Smooth muscle cell (in vitro differentiated cells): ENCODE measurements at regions not wholly inside any gene's neighbourhood (a gene's known extent, or its start where the extent isn't known, plus 50 kb on each side); places are given as distances from the start of the nearest gene placed in this dataset.

Source experiments
- DNase-seq: peaks from one replicate; lab custom pipeline; 2025; ENCODE audit not compliant: unreplicated experiment; lab: John Stamatoyannopoulos, UW
- H2AFZ ChIP-seq: fragments of 200-600 bp; sonication (generic); 2 replicates; pipeline ENCODE4 v1.6.0; 2016; ENCODE audit warnings: antibody characterized with exemption, low read depth, mild to moderate bottlenecking
- H3F3A ChIP-seq: fragments of 200-600 bp; sonication (generic); 2 replicates; pipeline ENCODE4 v1.6.0; 2017; ENCODE audit warnings: antibody characterized with exemption, low read depth
- H3K27ac ChIP-seq: fragments of 200-600 bp; sonication (generic); 2 replicates; pipeline ENCODE4 v1.5.1; 2016; ENCODE audit warnings: low read depth, mild to moderate bottlenecking
- H3K27me3 ChIP-seq: fragments of 200-600 bp; sonication (generic); 2 replicates; pipeline ENCODE4 v1.6.1; 2016; ENCODE audit warnings: low read depth, mild to moderate bottlenecking
- H3K36me3 ChIP-seq: fragments of 200-600 bp; sonication (generic); 2 replicates; pipeline ENCODE4 v1.5.1; 2016; ENCODE audit warnings: low read depth
- H3K4me1 ChIP-seq: fragments of 200-600 bp; sonication (generic); 2 replicates; pipeline ENCODE4 v1.5.1; 2016; ENCODE audit warnings: low read depth
- H3K4me2 ChIP-seq: fragments of 200-600 bp; sonication (generic); 2 replicates; pipeline ENCODE4 v1.6.0; 2016; ENCODE audit warnings: mild to moderate bottlenecking
- H3K4me3 ChIP-seq: fragments of 200-600 bp; sonication (generic); 2 replicates; pipeline ENCODE4 v1.5.1; 2016; ENCODE audit warnings: mild to moderate bottlenecking
- H3K79me2 ChIP-seq: fragments of 200-600 bp; sonication (generic); 2 replicates; pipeline ENCODE4 v1.6.0; 2016; ENCODE audit warnings: low read depth, mild to moderate bottlenecking
- H3K9ac ChIP-seq: fragments of 200-600 bp; sonication (generic); 2 replicates; pipeline ENCODE4 v1.6.0; 2016; ENCODE audit warnings: low read depth
- H3K9me3 ChIP-seq: fragments of 200-600 bp; sonication (generic); replicated peaks from 2 replicates; pipeline ENCODE4 v1.5.1; 2016; ENCODE audit warnings: low read depth
- H4K20me1 ChIP-seq: fragments of 200-600 bp; sonication (generic); 2 replicates; pipeline ENCODE4 v1.6.0; 2016; ENCODE audit warnings: low read depth
- WGBS: methylation state at CpG from one replicate; pipeline ENCODE4 v1.1.7; 2016; ENCODE audit warnings: low lambda C conversion rate; 5-methylcytosine and 5-hydroxymethylcytosine counted together
- TF ChIP-seq, protein P1 (sequence below): fragments of 200-600 bp; sonication (generic); IDR thresholded peaks from 2 replicates; pipeline ENCODE4 v1.5.1; 2017; ENCODE audit warnings: borderline replicate concordance, mild to moderate bottlenecking, antibody characterized with exemption; ENCODE audit not compliant: insufficient read depth, poor library complexity, severe bottlenecking

DNA sequence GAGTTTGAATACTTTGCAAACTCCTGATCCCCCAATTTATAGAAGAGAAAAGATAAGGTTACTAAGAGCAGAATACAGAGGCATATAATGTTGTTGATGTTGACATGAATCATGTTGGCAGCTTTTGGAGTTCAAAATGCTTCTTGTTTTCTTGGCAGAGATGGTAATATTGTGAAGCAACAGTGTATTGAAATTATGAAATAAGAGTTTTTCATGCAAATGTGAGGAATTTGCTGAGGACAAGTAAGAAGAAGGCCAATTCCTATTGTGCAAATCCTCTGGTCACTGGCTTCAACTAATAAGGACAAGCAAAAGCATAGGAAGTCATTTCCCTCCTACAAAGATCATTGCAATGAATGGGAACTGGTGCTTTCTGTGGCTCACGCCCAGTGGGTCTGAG is 126.9 kb upstream of the CHL1 start:
- no peak overlapping the region for H2AFZ ChIP-seq
- H3K9ac ChIP-seq = no peak overlapping the region
- H3K27me3 ChIP-seq = no peaks in the 10 kb centered on the region
- H3F3A ChIP-seq = no peaks in the 10 kb centered on the region
- H3K4me2 ChIP-seq = no peak overlapping the region
- no peak overlapping the region for H3K27ac ChIP-seq
- no peaks in the 10 kb centered on the region for H3K4me1 ChIP-seq
- H4K20me1 ChIP-seq = no peaks in the 10 kb centered on the region
- no peaks in the 10 kb centered on the region for H3K9me3 ChIP-seq
- no peak for DNase-seq
- WGBS = 76% methylated on average over 1 of the region's 1 CpG
- no peaks in the 10 kb centered on the region for H3K79me2 ChIP-seq
- no peak overlapping the region for H3K4me3 ChIP-seq
- TF ChIP-seq, protein P1, sequence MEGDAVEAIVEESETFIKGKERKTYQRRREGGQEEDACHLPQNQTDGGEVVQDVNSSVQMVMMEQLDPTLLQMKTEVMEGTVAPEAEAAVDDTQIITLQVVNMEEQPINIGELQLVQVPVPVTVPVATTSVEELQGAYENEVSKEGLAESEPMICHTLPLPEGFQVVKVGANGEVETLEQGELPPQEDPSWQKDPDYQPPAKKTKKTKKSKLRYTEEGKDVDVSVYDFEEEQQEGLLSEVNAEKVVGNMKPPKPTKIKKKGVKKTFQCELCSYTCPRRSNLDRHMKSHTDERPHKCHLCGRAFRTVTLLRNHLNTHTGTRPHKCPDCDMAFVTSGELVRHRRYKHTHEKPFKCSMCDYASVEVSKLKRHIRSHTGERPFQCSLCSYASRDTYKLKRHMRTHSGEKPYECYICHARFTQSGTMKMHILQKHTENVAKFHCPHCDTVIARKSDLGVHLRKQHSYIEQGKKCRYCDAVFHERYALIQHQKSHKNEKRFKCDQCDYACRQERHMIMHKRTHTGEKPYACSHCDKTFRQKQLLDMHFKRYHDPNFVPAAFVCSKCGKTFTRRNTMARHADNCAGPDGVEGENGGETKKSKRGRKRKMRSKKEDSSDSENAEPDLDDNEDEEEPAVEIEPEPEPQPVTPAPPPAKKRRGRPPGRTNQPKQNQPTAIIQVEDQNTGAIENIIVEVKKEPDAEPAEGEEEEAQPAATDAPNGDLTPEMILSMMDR = no peak
- no peaks in the 10 kb centered on the region for H3K36me3 ChIP-seq

DNA sequence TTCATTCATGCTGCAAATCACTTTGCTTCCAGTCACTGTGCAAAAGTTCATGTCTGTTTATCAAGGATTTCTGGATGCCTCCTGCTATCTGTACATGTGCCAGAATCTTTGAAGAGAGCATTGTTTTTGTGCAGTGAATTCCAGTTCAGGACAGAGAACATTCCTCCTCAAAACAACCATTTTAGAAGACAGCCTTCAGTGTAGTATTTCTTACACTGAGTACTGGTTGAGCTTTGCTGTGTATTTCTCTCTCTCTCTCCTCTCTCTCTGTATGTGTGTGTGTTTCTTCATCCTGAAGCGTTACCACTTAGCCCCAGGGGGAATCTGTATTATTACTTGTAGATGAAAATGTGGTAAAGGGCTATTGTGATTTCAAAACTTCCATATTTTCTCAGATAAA is 123.8 kb upstream of the CHL1 start:
- no peaks in the 10 kb centered on the region for H3K9me3 ChIP-seq
- H2AFZ ChIP-seq = no peak overlapping the region
- WGBS = 72% methylated on average over 1 of the region's 1 CpG
- no peaks in the 10 kb centered on the region for H3F3A ChIP-seq
- no peak overlapping the region for H3K27ac ChIP-seq
- DNase-seq = no peak
- TF ChIP-seq, protein P1 = no peak
- no peaks in the 10 kb centered on the region for H3K4me1 ChIP-seq
- no peaks in the 10 kb centered on the region for H3K36me3 ChIP-seq
- no peak overlapping the region for H3K9ac ChIP-seq
- H3K4me2 ChIP-seq = no peak overlapping the region
- H3K4me3 ChIP-seq = no peak overlapping the region
- no peaks in the 10 kb centered on the region for H3K79me2 ChIP-seq
- H3K27me3 ChIP-seq = no peaks in the 10 kb centered on the region
- no peaks in the 10 kb centered on the region for H4K20me1 ChIP-seq

DNA sequence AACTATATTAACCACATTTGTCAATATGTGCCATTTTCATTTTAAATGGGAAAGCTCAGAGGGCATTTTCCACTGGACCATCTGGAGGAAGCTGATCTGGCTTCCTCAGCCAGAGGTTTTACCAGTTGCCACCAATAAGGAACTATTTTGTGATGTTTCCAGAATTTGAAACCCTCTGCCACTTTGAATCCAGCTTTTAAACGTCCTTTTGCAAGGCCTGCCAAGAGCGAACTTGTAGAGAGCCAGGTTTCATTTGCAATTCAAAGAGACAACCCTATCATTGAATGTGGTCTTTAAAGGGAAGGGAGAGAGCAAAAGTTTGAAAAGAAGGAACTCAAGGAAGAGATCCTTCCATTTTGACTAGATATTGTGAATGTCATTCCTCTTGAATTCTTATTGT is 123.3 kb upstream of the CHL1 start:
- TF ChIP-seq, protein P1 = no peak
- Histone ChIP-seq H3K79me2 (no peaks in the 10 kb centered on the region), H3K27ac (no peak overlapping the region)

DNA sequence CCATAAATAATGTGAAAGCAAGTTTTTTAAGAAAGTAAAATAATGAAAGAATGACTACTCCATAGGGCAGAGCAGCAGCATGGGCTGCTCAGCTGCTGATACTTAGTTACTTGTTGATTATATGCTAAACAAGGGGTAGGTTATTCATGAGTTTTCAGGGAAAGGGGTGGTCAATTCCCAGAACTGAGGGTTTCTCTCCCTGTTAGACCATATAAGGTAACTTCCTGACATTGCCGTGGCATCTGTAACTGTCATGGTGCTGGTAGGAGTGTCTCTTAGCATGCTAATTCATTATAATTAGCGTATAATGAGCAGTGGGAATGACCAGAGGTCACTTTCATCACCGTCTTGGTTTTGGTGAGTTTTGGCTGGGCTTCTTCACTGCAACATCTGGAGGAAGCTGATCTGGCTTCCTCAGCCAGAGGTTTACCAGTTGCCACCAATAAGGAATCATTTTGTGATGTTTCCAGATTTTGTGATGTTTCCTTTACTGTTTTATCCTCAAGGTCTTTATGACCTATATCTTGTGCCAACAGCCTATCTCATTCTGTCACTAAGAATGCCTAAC is 121.8 kb upstream of the CHL1 start:
- Histone ChIP-seq H3K4me1 (no peaks in the 10 kb centered on the region), H3K27me3 (no peaks in the 10 kb centered on the region), H3K9me3 (no peaks in the 10 kb centered on the region), H3K9ac (no peak overlapping the region), H3K4me3 (no peak overlapping the region), H3K4me2 (no peak overlapping the region), H3K36me3 (no peaks in the 10 kb centered on the region), H3K27ac (no peak overlapping the region), H3K79me2 (no peaks in the 10 kb centered on the region), H3F3A (no peaks in the 10 kb centered on the region), H2AFZ (no peak overlapping the region), H4K20me1 (no peaks in the 10 kb centered on the region)
- TF ChIP-seq, protein P1 = no peak
- WGBS = 74% methylated on average over 3 of the region's 3 CpGs
- DNase-seq = no peak

More for the DNA sequence above, 123.3 kb upstream of the CHL1 start:
- Histone ChIP-seq H3F3A (no peaks in the 10 kb centered on the region), H3K36me3 (no peaks in the 10 kb centered on the region), H3K9me3 (no peaks in the 10 kb centered on the region), H3K4me2 (no peak overlapping the region), H3K27me3 (no peaks in the 10 kb centered on the region), H3K9ac (no peak overlapping the region), H3K4me3 (no peak overlapping the region), H2AFZ (no peak overlapping the region), H4K20me1 (no peaks in the 10 kb centered on the region), H3K4me1 (no peaks in the 10 kb centered on the region)
- DNase-seq = no peak
- WGBS = 15% methylated on average over 2 of the region's 2 CpGs
